ENCODE measurements at regions not wholly inside any gene's neighbourhood (a gene's known extent, or its start where the extent isn't known, plus 50 kb on each side); places are given as distances from the start of the nearest gene placed in this dataset.

- no peak for TF ChIP-seq CTCF (conservative IDR thresholded peaks at IDR 0.05 in 1 of 2, IDR thresholded peaks at IDR 0.05 in 1 of 2; ENCODE audit: extremely low read depth in 1 of 2, insufficient read depth in 1 of 2, low read depth in 1 of 2, low read length in 2 of 2)
- TF ChIP-seq EZH2 (IDR thresholded peaks at IDR 0.05; ENCODE audit: borderline replicate concordance, low read length): no peak
Measured at GRCh38 chr1:173427146-173428054, 49.7 kb upstream of the PRDX6 start.

Measured in mammary epithelial cell (primary cell).